ENCODE measurements at regions not wholly inside any gene's neighbourhood (a gene's known extent, or its start where the extent isn't known, plus 50 kb on each side); places are given as distances from the start of the nearest gene placed in this dataset.

GRCh38 chr5:6134281-6134680, 244.1 kb downstream of the MED10 start:
- Histone ChIP-seq H3K4me3 (ENCODE audit: low read depth in 1 of 5, low read length in 5 of 5) (no peak overlapping the region), H3K9ac (ENCODE audit: low read length in 5 of 5) (no peak overlapping the region), H3K9me3 (ENCODE audit: control insufficient read depth in 5 of 5, low read length in 5 of 5) (peaks cover 0 to 3% (median 0%) of the 10 kb centered on the region in 5 donors), H3K27ac (ENCODE audit: low read depth, low read length) (no peak overlapping the region), H3K4me1 (ENCODE audit: control insufficient read depth in 5 of 5, insufficient read depth in 5 of 5, low read length in 5 of 5) (no peaks in the 10 kb centered on the region), H3K36me3 (ENCODE audit: control insufficient read depth in 5 of 5, insufficient read depth in 5 of 5, low read length in 5 of 5) (no peaks in the 10 kb centered on the region), H3K27me3 (ENCODE audit: control insufficient read depth in 5 of 5, insufficient read depth in 4 of 5, low read length in 5 of 5) (no peaks in the 10 kb centered on the region)

GRCh38 chr5:6125781-6126180, 252.6 kb downstream of the MED10 start:
- H3K9ac ChIP-seq (ENCODE audit: low read length in 5 of 5): no peak overlapping the region
- H3K4me3 ChIP-seq (ENCODE audit: low read depth in 1 of 5, low read length in 5 of 5): no peak overlapping the region
- H3K36me3 ChIP-seq (ENCODE audit: control insufficient read depth in 5 of 5, insufficient read depth in 5 of 5, low read length in 5 of 5): no peaks in the 10 kb centered on the region
- no peak overlapping the region for H3K27ac ChIP-seq (ENCODE audit: low read depth, low read length)
- peaks cover 0 to 2% (median 0%) of the 10 kb centered on the region in 5 donors for H3K4me1 ChIP-seq (ENCODE audit: control insufficient read depth in 5 of 5, insufficient read depth in 5 of 5, low read length in 5 of 5)
- H3K9me3 ChIP-seq (ENCODE audit: control insufficient read depth in 5 of 5, low read length in 5 of 5): peaks cover 0 to 17% (median 7%) of the 10 kb centered on the region in 5 donors
- no peaks in the 10 kb centered on the region for H3K27me3 ChIP-seq (ENCODE audit: control insufficient read depth in 5 of 5, insufficient read depth in 4 of 5, low read length in 5 of 5)

- peaks cover 0 to 4% (median 0%) of the 10 kb centered on the region in 5 donors for H3K9me3 ChIP-seq (ENCODE audit: control insufficient read depth in 5 of 5, low read length in 5 of 5)
- no peak overlapping the region for H3K27ac ChIP-seq (ENCODE audit: low read depth, low read length)
- H3K36me3 ChIP-seq (ENCODE audit: control insufficient read depth in 5 of 5, insufficient read depth in 5 of 5, low read length in 5 of 5): no peaks in the 10 kb centered on the region
These were observed 259.7 kb downstream of the MED10 start for GRCh38 chr5:6118691-6119090.

GRCh38 chr5:6117212-6117611, 261.1 kb downstream of the MED10 start:
- no peak overlapping the region for H3K27ac ChIP-seq (ENCODE audit: low read depth, low read length)
- no peak overlapping the region for H3K4me3 ChIP-seq (ENCODE audit: low read depth in 1 of 5, low read length in 5 of 5)
- H3K9ac ChIP-seq (ENCODE audit: low read length in 5 of 5): no peak overlapping the region
- no peaks in the 10 kb centered on the region for H3K9me3 ChIP-seq (ENCODE audit: control insufficient read depth in 5 of 5, low read length in 5 of 5)
- H3K4me1 ChIP-seq (ENCODE audit: control insufficient read depth in 5 of 5, insufficient read depth in 5 of 5, low read length in 5 of 5): no peaks in the 10 kb centered on the region
- no peaks in the 10 kb centered on the region for H3K36me3 ChIP-seq (ENCODE audit: control insufficient read depth in 5 of 5, insufficient read depth in 5 of 5, low read length in 5 of 5)
- H3K27me3 ChIP-seq (ENCODE audit: control insufficient read depth in 5 of 5, insufficient read depth in 4 of 5, low read length in 5 of 5): peaks cover 0 to 2% (median 0%) of the 10 kb centered on the region in 5 donors

More at GRCh38 chr5:6118691-6119090, 259.7 kb downstream of the MED10 start:
- H3K27me3 ChIP-seq (ENCODE audit: control insufficient read depth in 5 of 5, insufficient read depth in 4 of 5, low read length in 5 of 5): no peaks in the 10 kb centered on the region
- no peaks in the 10 kb centered on the region for H3K4me1 ChIP-seq (ENCODE audit: control insufficient read depth in 5 of 5, insufficient read depth in 5 of 5, low read length in 5 of 5)
- H3K4me3 ChIP-seq (ENCODE audit: low read depth in 1 of 5, low read length in 5 of 5): no peak overlapping the region
- H3K9ac ChIP-seq (ENCODE audit: low read length in 5 of 5): no peak overlapping the region

GRCh38 chr5:6115852-6116251, 262.5 kb downstream of the MED10 start:
- no peak overlapping the region for H3K4me3 ChIP-seq (ENCODE audit: low read depth in 1 of 5, low read length in 5 of 5)
- no peak overlapping the region for H3K9ac ChIP-seq (ENCODE audit: low read length in 5 of 5)
- H3K27me3 ChIP-seq (ENCODE audit: control insufficient read depth in 5 of 5, insufficient read depth in 4 of 5, low read length in 5 of 5): peaks cover 0 to 2% (median 0%) of the 10 kb centered on the region in 5 donors
- H3K4me1 ChIP-seq (ENCODE audit: control insufficient read depth in 5 of 5, insufficient read depth in 5 of 5, low read length in 5 of 5): no peaks in the 10 kb centered on the region
- no peaks in the 10 kb centered on the region for H3K9me3 ChIP-seq (ENCODE audit: control insufficient read depth in 5 of 5, low read length in 5 of 5)
- no peaks in the 10 kb centered on the region for H3K36me3 ChIP-seq (ENCODE audit: control insufficient read depth in 5 of 5, insufficient read depth in 5 of 5, low read length in 5 of 5)
- no peak overlapping the region for H3K27ac ChIP-seq (ENCODE audit: low read depth, low read length)

GRCh38 chr5:6112538-6112937, 265.8 kb downstream of the MED10 start:
- H3K27ac ChIP-seq (ENCODE audit: low read depth, low read length): no peak overlapping the region

GRCh38 chr5:6112125-6112524, 266.2 kb downstream of the MED10 start:
- H3K36me3 ChIP-seq (ENCODE audit: control insufficient read depth in 5 of 5, insufficient read depth in 5 of 5, low read length in 5 of 5): no peaks in the 10 kb centered on the region
- peaks cover 0 to 2% (median 0%) of the 10 kb centered on the region in 5 donors for H3K27me3 ChIP-seq (ENCODE audit: control insufficient read depth in 5 of 5, insufficient read depth in 4 of 5, low read length in 5 of 5)
- no peak overlapping the region for H3K27ac ChIP-seq (ENCODE audit: low read depth, low read length)
- no peaks in the 10 kb centered on the region for H3K9me3 ChIP-seq (ENCODE audit: control insufficient read depth in 5 of 5, low read length in 5 of 5)
- no peak overlapping the region for H3K4me3 ChIP-seq (ENCODE audit: low read depth in 1 of 5, low read length in 5 of 5)
- no peaks in the 10 kb centered on the region for H3K4me1 ChIP-seq (ENCODE audit: control insufficient read depth in 5 of 5, insufficient read depth in 5 of 5, low read length in 5 of 5)
- no peak overlapping the region for H3K9ac ChIP-seq (ENCODE audit: low read length in 5 of 5)

More at GRCh38 chr5:6112538-6112937, 265.8 kb downstream of the MED10 start:
- no peaks in the 10 kb centered on the region for H3K4me1 ChIP-seq (ENCODE audit: control insufficient read depth in 5 of 5, insufficient read depth in 5 of 5, low read length in 5 of 5)
- H3K36me3 ChIP-seq (ENCODE audit: control insufficient read depth in 5 of 5, insufficient read depth in 5 of 5, low read length in 5 of 5): no peaks in the 10 kb centered on the region
- H3K27me3 ChIP-seq (ENCODE audit: control insufficient read depth in 5 of 5, insufficient read depth in 4 of 5, low read length in 5 of 5): peaks cover 0 to 2% (median 0%) of the 10 kb centered on the region in 5 donors
- H3K9ac ChIP-seq (ENCODE audit: low read length in 5 of 5): no peak overlapping the region
- H3K4me3 ChIP-seq (ENCODE audit: low read depth in 1 of 5, low read length in 5 of 5): no peak overlapping the region
- H3K9me3 ChIP-seq (ENCODE audit: control insufficient read depth in 5 of 5, low read length in 5 of 5): no peaks in the 10 kb centered on the region

- Histone ChIP-seq H3K9ac (ENCODE audit: low read length in 5 of 5) (no peak overlapping the region), H3K9me3 (ENCODE audit: control insufficient read depth in 5 of 5, low read length in 5 of 5) (no peaks in the 10 kb centered on the region)
These were observed 267.2 kb downstream of the MED10 start for GRCh38 chr5:6111131-6111530.

GRCh38 chr5:6110441-6111005, 267.8 kb downstream of the MED10 start:
- no peak overlapping the region for H3K27ac ChIP-seq (ENCODE audit: low read depth, low read length)
- no peak overlapping the region for H3K9ac ChIP-seq (ENCODE audit: low read length in 5 of 5)

More at GRCh38 chr5:6111131-6111530, 267.2 kb downstream of the MED10 start:
- Histone ChIP-seq H3K36me3 (ENCODE audit: control insufficient read depth in 5 of 5, insufficient read depth in 5 of 5, low read length in 5 of 5) (no peaks in the 10 kb centered on the region), H3K4me3 (ENCODE audit: low read depth in 1 of 5, low read length in 5 of 5) (no peak overlapping the region), H3K27ac (ENCODE audit: low read depth, low read length) (no peak overlapping the region), H3K27me3 (ENCODE audit: control insufficient read depth in 5 of 5, insufficient read depth in 4 of 5, low read length in 5 of 5) (peaks cover 0 to 2% (median 0%) of the 10 kb centered on the region in 5 donors), H3K4me1 (ENCODE audit: control insufficient read depth in 5 of 5, insufficient read depth in 5 of 5, low read length in 5 of 5) (peaks cover 0 to 2% (median 0%) of the 10 kb centered on the region in 5 donors)

GRCh38 chr5:6108981-6109825, 269.1 kb downstream of the MED10 start:
- Histone ChIP-seq H3K9me3 (ENCODE audit: control insufficient read depth in 5 of 5, low read length in 5 of 5) (no peaks in the 10 kb centered on the region), H3K9ac (ENCODE audit: low read length in 5 of 5) (no peak overlapping the region), H3K27ac (ENCODE audit: low read depth, low read length) (no peak overlapping the region), H3K4me1 (ENCODE audit: control insufficient read depth in 5 of 5, insufficient read depth in 5 of 5, low read length in 5 of 5) (peaks cover 0 to 2% (median 0%) of the 10 kb centered on the region in 5 donors), H3K4me3 (ENCODE audit: low read depth in 1 of 5, low read length in 5 of 5) (no peak overlapping the region), H3K36me3 (ENCODE audit: control insufficient read depth in 5 of 5, insufficient read depth in 5 of 5, low read length in 5 of 5) (no peaks in the 10 kb centered on the region), H3K27me3 (ENCODE audit: control insufficient read depth in 5 of 5, insufficient read depth in 4 of 5, low read length in 5 of 5) (peaks cover 0 to 2% (median 0%) of the 10 kb centered on the region in 5 donors)

More at GRCh38 chr5:6110441-6111005, 267.8 kb downstream of the MED10 start:
- Histone ChIP-seq H3K4me1 (ENCODE audit: control insufficient read depth in 5 of 5, insufficient read depth in 5 of 5, low read length in 5 of 5) (peaks cover 0 to 2% (median 0%) of the 10 kb centered on the region in 5 donors), H3K4me3 (ENCODE audit: low read depth in 1 of 5, low read length in 5 of 5) (no peak overlapping the region), H3K9me3 (ENCODE audit: control insufficient read depth in 5 of 5, low read length in 5 of 5) (no peaks in the 10 kb centered on the region), H3K27me3 (ENCODE audit: control insufficient read depth in 5 of 5, insufficient read depth in 4 of 5, low read length in 5 of 5) (peaks cover 0 to 2% (median 0%) of the 10 kb centered on the region in 5 donors), H3K36me3 (ENCODE audit: control insufficient read depth in 5 of 5, insufficient read depth in 5 of 5, low read length in 5 of 5) (no peaks in the 10 kb centered on the region)

All from subcutaneous abdominal adipose tissue (tissue), 5 donors.